VCaP (cell line): ENCODE measurements at regions not wholly inside any gene's neighbourhood (a gene's known extent, or its start where the extent isn't known, plus 50 kb on each side); places are given as distances from the start of the nearest gene placed in this dataset.

Experiments used
- H3K27ac ChIP-seq: fragments of 450-650 bp; 2 replicates; pipeline ENCODE4 v1.5.1; 2017
- TF ChIP-seq, protein P1 (sequence below): fragments of 450-650 bp; conservative IDR thresholded peaks from 2 replicates; pipeline ENCODE4 v1.5.1; 2017; ENCODE audit warnings: mild to moderate bottlenecking, moderate library complexity

DNA sequence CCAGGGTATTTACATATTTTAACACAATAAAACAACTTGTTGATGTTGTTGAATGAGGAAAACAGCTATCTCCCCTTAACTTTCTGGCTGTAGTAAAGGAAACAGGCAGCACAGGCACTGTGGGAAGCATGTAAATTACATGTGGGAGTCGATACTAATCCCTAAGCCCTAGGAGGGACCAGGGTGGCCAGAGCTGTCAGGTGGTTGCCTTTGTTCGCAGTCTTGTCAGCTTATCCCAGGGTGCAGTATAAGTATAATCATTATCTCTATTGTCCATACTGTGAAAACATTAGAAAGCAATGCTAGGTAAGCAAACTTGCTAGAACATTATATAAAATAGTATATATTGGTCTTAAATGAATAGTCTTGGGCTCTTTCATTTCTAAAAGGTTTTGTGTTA, 125.6 kb upstream of the RPS23 start:
- TF ChIP-seq, protein P1, sequence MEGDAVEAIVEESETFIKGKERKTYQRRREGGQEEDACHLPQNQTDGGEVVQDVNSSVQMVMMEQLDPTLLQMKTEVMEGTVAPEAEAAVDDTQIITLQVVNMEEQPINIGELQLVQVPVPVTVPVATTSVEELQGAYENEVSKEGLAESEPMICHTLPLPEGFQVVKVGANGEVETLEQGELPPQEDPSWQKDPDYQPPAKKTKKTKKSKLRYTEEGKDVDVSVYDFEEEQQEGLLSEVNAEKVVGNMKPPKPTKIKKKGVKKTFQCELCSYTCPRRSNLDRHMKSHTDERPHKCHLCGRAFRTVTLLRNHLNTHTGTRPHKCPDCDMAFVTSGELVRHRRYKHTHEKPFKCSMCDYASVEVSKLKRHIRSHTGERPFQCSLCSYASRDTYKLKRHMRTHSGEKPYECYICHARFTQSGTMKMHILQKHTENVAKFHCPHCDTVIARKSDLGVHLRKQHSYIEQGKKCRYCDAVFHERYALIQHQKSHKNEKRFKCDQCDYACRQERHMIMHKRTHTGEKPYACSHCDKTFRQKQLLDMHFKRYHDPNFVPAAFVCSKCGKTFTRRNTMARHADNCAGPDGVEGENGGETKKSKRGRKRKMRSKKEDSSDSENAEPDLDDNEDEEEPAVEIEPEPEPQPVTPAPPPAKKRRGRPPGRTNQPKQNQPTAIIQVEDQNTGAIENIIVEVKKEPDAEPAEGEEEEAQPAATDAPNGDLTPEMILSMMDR: no peak
- no peak overlapping the region for H3K27ac ChIP-seq

DNA sequence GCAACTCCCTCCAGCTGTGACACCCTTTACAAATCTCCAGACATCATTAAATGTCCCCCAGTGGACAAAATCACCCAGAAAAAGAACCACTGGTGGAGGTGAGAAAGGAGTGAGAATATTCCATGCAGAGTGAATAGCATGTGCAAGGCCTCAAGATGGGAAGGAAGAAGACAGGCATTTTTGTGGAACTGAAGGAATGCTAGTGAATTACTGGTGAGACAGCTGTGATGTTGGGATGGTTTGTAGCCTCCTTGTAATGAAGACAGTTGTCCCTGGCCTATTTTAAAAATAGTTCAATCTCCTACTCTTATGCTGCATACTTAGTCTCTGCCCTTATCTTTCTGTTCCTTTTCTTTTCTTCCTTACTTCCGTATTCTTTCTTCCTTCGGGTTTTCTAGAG, 124.9 kb upstream of the RPS23 start:
- TF ChIP-seq, protein P1: no peak
- no peak overlapping the region for H3K27ac ChIP-seq

DNA sequence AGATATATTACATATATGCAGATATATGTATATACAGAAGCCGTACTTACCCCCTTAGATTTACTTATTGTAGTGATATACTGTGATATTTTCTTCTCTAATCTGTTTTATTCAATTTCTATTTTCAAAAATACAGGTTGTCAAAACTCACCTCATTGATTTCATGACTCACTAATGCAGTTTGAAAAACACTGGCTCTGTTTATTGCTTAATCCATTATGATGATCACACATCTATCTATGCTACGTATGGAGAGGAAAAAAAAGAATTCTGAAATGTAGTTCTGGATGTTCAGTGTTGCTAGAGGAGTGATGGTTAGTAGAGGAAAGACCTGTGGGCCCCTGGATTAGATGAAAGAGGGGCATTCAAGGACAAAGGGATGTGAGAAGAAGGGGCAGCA, 121.0 kb upstream of the RPS23 start:
- H3K27ac ChIP-seq: no peak overlapping the region
- TF ChIP-seq, protein P1: no peak

DNA sequence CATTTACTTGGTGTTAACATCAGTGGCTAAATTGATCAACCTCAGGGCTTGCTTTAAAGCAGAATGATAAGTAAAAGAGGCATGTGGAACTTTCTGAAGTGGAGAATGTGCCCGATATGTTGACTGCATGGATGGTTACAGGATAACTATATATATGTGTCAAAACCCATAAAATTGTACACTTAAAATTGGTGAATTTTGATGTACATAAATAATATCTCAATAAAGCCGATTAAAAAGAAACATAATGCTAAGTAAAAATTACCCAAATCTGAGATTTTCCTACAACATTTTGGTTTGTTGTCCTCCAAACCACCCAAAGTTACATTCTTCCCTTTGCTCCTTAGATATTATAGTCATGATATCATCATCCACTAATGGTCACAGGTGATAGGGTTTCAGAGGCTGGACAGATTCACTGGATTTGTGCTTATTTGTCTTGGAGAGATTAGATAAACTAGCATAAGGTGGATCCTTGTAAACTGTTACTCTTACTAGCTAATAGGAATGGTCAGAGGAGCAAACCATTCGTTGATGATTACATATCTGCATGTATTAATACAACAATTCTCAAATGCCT, 119.7 kb upstream of the RPS23 start:
- H3K27ac ChIP-seq: no peak overlapping the region
- TF ChIP-seq, protein P1: no peak

DNA sequence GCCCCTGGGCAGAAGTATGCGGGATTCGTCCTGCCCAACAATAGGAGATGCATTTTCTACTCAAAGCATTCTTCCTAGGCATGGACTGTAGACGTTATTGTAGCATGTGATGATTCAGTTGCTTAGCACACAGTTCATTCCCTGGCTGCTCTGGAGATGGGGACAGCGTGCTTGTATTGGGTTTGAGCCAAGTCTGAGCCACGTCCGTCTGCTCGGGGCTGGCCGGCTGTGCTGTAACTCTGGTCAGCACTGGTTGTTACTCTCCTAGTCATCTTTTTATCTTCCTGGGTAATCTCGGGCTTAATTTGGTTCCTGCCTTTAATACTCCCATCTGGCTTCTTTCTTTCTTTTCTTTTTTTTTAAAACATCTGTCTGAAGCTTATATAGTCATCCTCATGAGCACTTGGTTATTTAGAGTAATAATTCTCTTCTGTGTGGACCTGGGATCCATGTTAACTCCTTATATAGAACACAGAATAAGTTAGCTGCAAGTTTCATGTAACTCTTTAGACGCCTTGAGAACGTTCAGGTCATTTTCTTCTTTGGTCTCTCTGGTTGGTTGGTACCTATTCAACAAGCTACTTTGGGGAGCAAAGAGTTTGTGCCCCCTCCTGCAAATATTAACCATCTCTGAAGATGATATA, 118.8 kb upstream of the RPS23 start:
- TF ChIP-seq, protein P1: no peak
- H3K27ac ChIP-seq: no peak overlapping the region

DNA sequence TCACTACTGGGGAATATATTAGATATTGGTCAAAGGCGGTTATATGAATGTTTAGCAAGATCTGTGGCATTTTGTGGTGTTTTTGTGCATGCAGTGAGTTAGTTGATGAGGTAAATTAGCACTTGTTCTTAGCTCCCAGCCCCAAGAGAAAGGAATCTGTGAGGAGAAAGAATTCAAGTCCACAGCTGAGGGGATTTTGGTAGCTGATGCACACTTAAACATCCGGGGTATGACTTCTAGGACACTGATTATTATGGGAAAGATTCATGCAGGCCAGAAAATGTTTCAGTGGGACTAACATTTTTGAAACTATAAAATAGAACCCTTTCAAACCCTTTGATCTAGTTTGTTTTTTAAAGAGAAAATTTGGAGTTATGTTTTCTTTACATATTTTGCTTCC, 118.2 kb upstream of the RPS23 start:
- TF ChIP-seq, protein P1: no peak
- H3K27ac ChIP-seq: no peak overlapping the region

DNA sequence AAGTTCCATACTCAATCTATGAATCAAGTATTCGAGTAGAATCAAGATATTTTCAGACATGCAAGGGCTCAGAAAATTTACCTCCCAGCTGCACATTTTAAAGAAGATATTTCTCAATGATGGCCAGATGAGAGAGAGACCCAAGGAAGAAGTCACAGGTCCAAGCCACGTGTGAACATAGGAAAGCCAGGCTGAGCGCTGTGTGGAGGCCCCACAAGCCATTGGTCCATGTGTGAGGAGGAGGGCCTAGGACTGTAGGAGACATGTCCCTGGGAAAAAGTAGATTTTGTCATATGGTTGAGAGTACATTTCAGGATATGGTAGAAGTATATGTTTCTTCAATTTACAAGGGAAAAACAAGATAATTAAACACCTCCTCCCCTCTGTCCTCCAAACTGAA, 115.8 kb upstream of the RPS23 start:
- TF ChIP-seq, protein P1: no peak
- H3K27ac ChIP-seq: no peak overlapping the region
